ENCODE measurements at regions not wholly inside any gene's neighbourhood (a gene's known extent, or its start where the extent isn't known, plus 50 kb on each side); places are given as distances from the start of the nearest gene placed in this dataset.

DNA sequence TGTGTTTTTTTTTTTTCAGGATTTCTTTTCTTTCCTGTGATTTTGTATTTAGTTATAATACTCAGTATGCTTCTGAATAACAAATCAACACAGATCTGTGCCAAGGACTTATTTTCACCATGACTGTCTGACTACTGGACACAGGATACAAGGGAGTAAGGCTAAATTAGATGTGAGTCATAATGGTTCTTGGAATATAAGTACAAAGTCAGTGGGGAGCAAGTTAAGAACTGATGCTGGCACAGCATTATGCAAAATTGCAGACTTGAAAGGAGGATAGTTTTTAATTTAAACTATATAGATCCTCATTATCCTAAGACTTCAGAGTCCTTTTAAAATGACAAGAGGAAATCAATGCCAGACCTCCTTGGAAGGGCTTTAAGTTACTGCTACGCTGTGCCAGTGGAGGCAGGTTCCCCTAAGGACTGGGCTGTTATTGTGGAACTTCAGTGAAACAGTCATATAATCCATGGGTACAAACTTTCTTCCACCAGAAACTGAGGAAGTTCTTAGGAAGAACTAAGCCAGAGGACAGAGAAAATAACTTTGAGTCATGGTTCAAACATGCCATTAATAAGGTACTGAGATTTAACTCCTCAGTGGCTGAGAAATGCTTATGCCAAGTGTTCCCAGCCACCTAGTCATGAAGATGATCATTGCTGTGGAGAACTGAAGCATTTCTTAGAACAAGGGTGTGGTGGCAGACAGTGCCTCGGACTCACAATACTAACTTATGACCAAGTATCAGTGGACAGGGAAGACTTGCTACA lies 531.2 kb downstream of the HTR7 start:
- BruUV-seq (replicated peaks) = no TSS peak
- in situ Hi-C loops (cut with HindIII; ENCODE audit: low pct_unique_long_range_greater_than_20kb, low sequenced_read_pairs) = no loop called here
- Histone ChIP-seq H3K4me3 (ENCODE audit: low read depth in 2 of 2, low read length in 2 of 2) (no peak overlapping the region), H3K9me3 (ENCODE audit: control insufficient read depth, insufficient read depth, low read depth, low read length) (no peaks in the 10 kb centered on the region), H3K36me3 (ENCODE audit: control insufficient read depth, insufficient read depth, low read length) (no peaks in the 10 kb centered on the region), H3K27ac (ENCODE audit: low read length) (no peak overlapping the region), H3K27me3 (ENCODE audit: control insufficient read depth, insufficient read depth, low read length) (no peaks in the 10 kb centered on the region), H3K4me1 (ENCODE audit: control insufficient read depth, insufficient read depth, low read length) (no peaks in the 10 kb centered on the region)
- intact Hi-C loops (cut with micrococcal nuclease; ENCODE audit: unreplicated experiment) = no loop called here
- DNase-seq (ENCODE audit: low read depth, low spot score) (no peak), ATAC-seq (no peak)
- POLR2A ChIA-PET = no interaction called here
- CTCF ChIA-PET = no interaction called here
- TF ChIP-seq POLR2AphosphoS5 (IDR thresholded peaks at IDR 0.05; ENCODE audit: low read depth, low read length) (no peak), TCF7L2 (IDR thresholded peaks at IDR 0.05; ENCODE audit: low read depth, low read length) (no peak), SIN3A (IDR thresholded peaks at IDR 0.05; ENCODE audit: borderline replicate concordance, insufficient read depth, low read depth, low read length) (no peak)
- TF ChIP-seq, protein P1, sequence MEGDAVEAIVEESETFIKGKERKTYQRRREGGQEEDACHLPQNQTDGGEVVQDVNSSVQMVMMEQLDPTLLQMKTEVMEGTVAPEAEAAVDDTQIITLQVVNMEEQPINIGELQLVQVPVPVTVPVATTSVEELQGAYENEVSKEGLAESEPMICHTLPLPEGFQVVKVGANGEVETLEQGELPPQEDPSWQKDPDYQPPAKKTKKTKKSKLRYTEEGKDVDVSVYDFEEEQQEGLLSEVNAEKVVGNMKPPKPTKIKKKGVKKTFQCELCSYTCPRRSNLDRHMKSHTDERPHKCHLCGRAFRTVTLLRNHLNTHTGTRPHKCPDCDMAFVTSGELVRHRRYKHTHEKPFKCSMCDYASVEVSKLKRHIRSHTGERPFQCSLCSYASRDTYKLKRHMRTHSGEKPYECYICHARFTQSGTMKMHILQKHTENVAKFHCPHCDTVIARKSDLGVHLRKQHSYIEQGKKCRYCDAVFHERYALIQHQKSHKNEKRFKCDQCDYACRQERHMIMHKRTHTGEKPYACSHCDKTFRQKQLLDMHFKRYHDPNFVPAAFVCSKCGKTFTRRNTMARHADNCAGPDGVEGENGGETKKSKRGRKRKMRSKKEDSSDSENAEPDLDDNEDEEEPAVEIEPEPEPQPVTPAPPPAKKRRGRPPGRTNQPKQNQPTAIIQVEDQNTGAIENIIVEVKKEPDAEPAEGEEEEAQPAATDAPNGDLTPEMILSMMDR (IDR thresholded peaks at IDR 0.05) = no peak
- TF ChIP-seq, protein P2, sequence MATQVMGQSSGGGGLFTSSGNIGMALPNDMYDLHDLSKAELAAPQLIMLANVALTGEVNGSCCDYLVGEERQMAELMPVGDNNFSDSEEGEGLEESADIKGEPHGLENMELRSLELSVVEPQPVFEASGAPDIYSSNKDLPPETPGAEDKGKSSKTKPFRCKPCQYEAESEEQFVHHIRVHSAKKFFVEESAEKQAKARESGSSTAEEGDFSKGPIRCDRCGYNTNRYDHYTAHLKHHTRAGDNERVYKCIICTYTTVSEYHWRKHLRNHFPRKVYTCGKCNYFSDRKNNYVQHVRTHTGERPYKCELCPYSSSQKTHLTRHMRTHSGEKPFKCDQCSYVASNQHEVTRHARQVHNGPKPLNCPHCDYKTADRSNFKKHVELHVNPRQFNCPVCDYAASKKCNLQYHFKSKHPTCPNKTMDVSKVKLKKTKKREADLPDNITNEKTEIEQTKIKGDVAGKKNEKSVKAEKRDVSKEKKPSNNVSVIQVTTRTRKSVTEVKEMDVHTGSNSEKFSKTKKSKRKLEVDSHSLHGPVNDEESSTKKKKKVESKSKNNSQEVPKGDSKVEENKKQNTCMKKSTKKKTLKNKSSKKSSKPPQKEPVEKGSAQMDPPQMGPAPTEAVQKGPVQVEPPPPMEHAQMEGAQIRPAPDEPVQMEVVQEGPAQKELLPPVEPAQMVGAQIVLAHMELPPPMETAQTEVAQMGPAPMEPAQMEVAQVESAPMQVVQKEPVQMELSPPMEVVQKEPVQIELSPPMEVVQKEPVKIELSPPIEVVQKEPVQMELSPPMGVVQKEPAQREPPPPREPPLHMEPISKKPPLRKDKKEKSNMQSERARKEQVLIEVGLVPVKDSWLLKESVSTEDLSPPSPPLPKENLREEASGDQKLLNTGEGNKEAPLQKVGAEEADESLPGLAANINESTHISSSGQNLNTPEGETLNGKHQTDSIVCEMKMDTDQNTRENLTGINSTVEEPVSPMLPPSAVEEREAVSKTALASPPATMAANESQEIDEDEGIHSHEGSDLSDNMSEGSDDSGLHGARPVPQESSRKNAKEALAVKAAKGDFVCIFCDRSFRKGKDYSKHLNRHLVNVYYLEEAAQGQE (IDR thresholded peaks at IDR 0.05; ENCODE audit: insufficient read depth in 1 of 2, low read depth in 2 of 2, low read length in 1 of 2) = no peak

DNA sequence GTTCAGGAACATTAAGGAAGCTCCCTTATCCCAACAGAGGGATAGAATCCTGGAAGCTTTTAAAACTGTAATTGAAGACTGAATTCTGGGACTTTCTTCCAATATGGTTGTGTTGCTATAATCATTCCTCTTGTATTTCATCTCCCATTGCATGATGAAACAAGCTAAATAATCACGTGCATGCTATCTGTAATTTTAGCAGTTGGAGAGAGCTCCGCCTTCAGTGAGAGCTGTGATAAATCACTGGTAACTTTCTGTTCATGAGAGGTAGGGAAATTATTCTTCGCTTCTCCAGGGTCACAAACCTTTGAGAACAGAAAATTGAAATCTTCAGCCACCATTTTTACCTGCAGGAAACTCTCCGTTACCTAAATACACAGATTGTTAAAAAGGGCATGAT lies 530.2 kb downstream of the HTR7 start:
- CTCF ChIA-PET = no interaction called here
- Histone ChIP-seq H3K27ac (ENCODE audit: low read length) (no peak overlapping the region), H3K27me3 (ENCODE audit: control insufficient read depth, insufficient read depth, low read length) (no peaks in the 10 kb centered on the region), H3K9me3 (ENCODE audit: control insufficient read depth, insufficient read depth, low read depth, low read length) (no peaks in the 10 kb centered on the region), H3K4me3 (ENCODE audit: low read depth in 2 of 2, low read length in 2 of 2) (no peak overlapping the region), H3K36me3 (ENCODE audit: control insufficient read depth, insufficient read depth, low read length) (no peaks in the 10 kb centered on the region), H3K4me1 (ENCODE audit: control insufficient read depth, insufficient read depth, low read length) (no peaks in the 10 kb centered on the region)
- no TSS peak for BruUV-seq (replicated peaks)
- no peak for ATAC-seq
- TF ChIP-seq, protein P2 (IDR thresholded peaks at IDR 0.05; ENCODE audit: insufficient read depth in 1 of 2, low read depth in 2 of 2, low read length in 1 of 2) = no peak
- no peak for TF ChIP-seq POLR2AphosphoS5 (IDR thresholded peaks at IDR 0.05; ENCODE audit: low read depth, low read length)
- no peak for TF ChIP-seq TCF7L2 (IDR thresholded peaks at IDR 0.05; ENCODE audit: low read depth, low read length)
- no peak for TF ChIP-seq SIN3A (IDR thresholded peaks at IDR 0.05; ENCODE audit: borderline replicate concordance, insufficient read depth, low read depth, low read length)
- TF ChIP-seq, protein P1 (IDR thresholded peaks at IDR 0.05) = no peak
- intact Hi-C loops (cut with micrococcal nuclease; ENCODE audit: unreplicated experiment) = no loop called here
- DNase-seq (ENCODE audit: low read depth, low spot score) = no peak
- POLR2A ChIA-PET = interaction anchor here (0.7 kb wide), 1 partner anchor 31 kb away, joined by 8 read pairs; no protein-coding TSS in a partner anchor
- in situ Hi-C loops (cut with HindIII; ENCODE audit: low pct_unique_long_range_greater_than_20kb, low sequenced_read_pairs) = no loop called here

Data from Panc1 (cell line).